WERI-Rb-1 (cell line): ENCODE measurements at regions not wholly inside any gene's neighbourhood (a gene's known extent, or its start where the extent isn't known, plus 50 kb on each side); places are given as distances from the start of the nearest gene placed in this dataset.

Source experiments
- DNase-seq: peaks from one replicate; pipeline ENCODE4 v3.0.0-alpha.2; 2020
- H3K27ac ChIP-seq: fragments of 250-450 bp; sonication (Bioruptor Pico); 2 replicates; pipeline ENCODE4 v1.5.1; 2020; ENCODE audit warnings: mild to moderate bottlenecking, moderate library complexity
- H3K27me3 ChIP-seq: fragments of 250-450 bp; sonication (Bioruptor Pico); 2 replicates; pipeline ENCODE4 v1.5.1; 2021; ENCODE audit warnings: mild to moderate bottlenecking, low read depth, moderate library complexity; ENCODE audit not compliant: insufficient read depth, severe bottlenecking
- H3K36me3 ChIP-seq: fragments of 250-450 bp; sonication (Bioruptor Pico); 2 replicates; pipeline ENCODE4 v1.5.1; 2020; ENCODE audit warnings: mild to moderate bottlenecking, moderate library complexity
- H3K4me3 ChIP-seq: 2 replicates; pipeline ENCODE4 v1.5.1; 2011; ENCODE audit warnings: low read depth, mild to moderate bottlenecking, control low read depth, low read length
- H3K9me3 ChIP-seq: fragments of 250-450 bp; sonication (Bioruptor Pico); 2 replicates; pipeline ENCODE4 v1.5.1; 2021; ENCODE audit warnings: mild to moderate bottlenecking, moderate library complexity; ENCODE audit not compliant: severe bottlenecking
- CTCF ChIP-seq: IDR thresholded peaks from 2 replicates; pipeline ENCODE4 v1.5.1; 2011; ENCODE audit warnings: low read depth, mild to moderate bottlenecking, control low read depth, inconsistent platforms, low read length

- Histone ChIP-seq H3K27me3 (no peaks in the 10 kb centered on the region), H3K4me3 (no peak overlapping the region), H3K9me3 (no peaks in the 10 kb centered on the region), H3K36me3 (no peaks in the 10 kb centered on the region), H3K27ac (no peak overlapping the region)
- TF ChIP-seq CTCF = no peak
- no peak for DNase-seq
Observed at GRCh38 chr13:78040205-78040830, 121.7 kb upstream of the EDNRB start.

- no peak for DNase-seq
- Histone ChIP-seq H3K27me3 (no peaks in the 10 kb centered on the region), H3K36me3 (no peaks in the 10 kb centered on the region), H3K27ac (no peak overlapping the region), H3K4me3 (no peak overlapping the region), H3K9me3 (no peaks in the 10 kb centered on the region)
- no peak for TF ChIP-seq CTCF
Observed at GRCh38 chr13:78036841-78037240, 118.2 kb upstream of the EDNRB start.

- Histone ChIP-seq H3K4me3 (no peak overlapping the region), H3K27me3 (no peaks in the 10 kb centered on the region), H3K9me3 (no peaks in the 10 kb centered on the region), H3K36me3 (no peaks in the 10 kb centered on the region), H3K27ac (no peak overlapping the region)
- TF ChIP-seq CTCF = no peak
- no peak for DNase-seq
Observed at GRCh38 chr13:78035500-78035899, 116.9 kb upstream of the EDNRB start.

GRCh38 chr13:78033509-78033908, 114.9 kb upstream of the EDNRB start:
- no peaks in the 10 kb centered on the region for H3K36me3 ChIP-seq
- no peaks in the 10 kb centered on the region for H3K9me3 ChIP-seq
- H3K27me3 ChIP-seq = no peaks in the 10 kb centered on the region
- no peak overlapping the region for H3K27ac ChIP-seq
- TF ChIP-seq CTCF = no peak
- DNase-seq = no peak
- no peak overlapping the region for H3K4me3 ChIP-seq

GRCh38 chr13:78032132-78032531, 113.5 kb upstream of the EDNRB start:
- Histone ChIP-seq H3K27ac (no peak overlapping the region), H3K36me3 (no peaks in the 10 kb centered on the region), H3K27me3 (no peaks in the 10 kb centered on the region), H3K9me3 (no peaks in the 10 kb centered on the region), H3K4me3 (no peak overlapping the region)
- no peak for TF ChIP-seq CTCF
- DNase-seq = no peak

DNA sequence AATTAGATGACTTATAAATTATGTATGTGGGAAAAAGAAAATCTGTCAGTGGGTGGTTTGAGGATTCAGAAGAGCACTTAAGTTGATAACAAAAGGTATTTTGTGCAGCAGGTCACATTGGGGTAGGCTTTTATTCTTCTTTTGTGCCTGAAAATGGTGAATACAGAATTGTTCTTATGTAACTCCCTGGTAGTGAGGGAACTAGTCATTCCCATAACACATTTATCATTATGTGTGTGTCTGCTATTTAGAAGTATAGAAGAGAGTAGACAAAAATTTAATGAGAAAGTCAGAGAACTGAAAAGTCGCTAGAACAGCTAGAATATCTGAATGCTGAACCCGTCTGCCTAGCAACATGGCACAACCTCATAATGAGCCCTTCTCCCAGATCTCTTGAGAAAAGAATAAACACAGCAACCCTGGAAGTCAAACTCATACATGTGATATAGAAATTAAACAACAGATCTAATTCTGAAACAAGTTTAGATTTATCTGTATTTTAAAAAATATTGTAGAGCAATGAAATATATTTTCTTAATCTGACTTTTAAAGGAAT, 111.8 kb upstream of the EDNRB start:
- DNase-seq = no peak
- no peak overlapping the region for H3K4me3 ChIP-seq
- H3K27ac ChIP-seq = no peak overlapping the region
- H3K27me3 ChIP-seq = no peaks in the 10 kb centered on the region
- no peak for TF ChIP-seq CTCF
- H3K36me3 ChIP-seq = no peaks in the 10 kb centered on the region
- no peaks in the 10 kb centered on the region for H3K9me3 ChIP-seq
